Body of pancreas (tissue), 4 donors: ENCODE measurements at regions not wholly inside any gene's neighbourhood (a gene's known extent, or its start where the extent isn't known, plus 50 kb on each side); places are given as distances from the start of the nearest gene placed in this dataset.

ENCODE experiments used
- ATAC-seq: fragments of 150-250 bp; one replicate; pipeline ENCODE4 v1.9.1; 2016
- DNase-seq, 4 donors: peaks; one replicate each; pipeline ENCODE4 v3.0.0-alpha.2; 2019
- H3K27ac ChIP-seq, 4 donors: fragments of 200-600 bp; sonication (generic); 1 replicate in 3 of 4; 2 replicates in 1 of 4; pipeline versions ENCODE4 v1.5.1 to v1.6.1; 2016 to 2019; ENCODE audit warnings: mild to moderate bottlenecking in 1 of 4, mixed read lengths in 1 of 4, moderate library complexity in 1 of 4
- H3K27me3 ChIP-seq, 2 donors: fragments of 200-600 bp; sonication (generic); one replicate each; pipeline ENCODE4 v1.6.0; 2016; ENCODE audit warnings: mild to moderate bottlenecking in 1 of 2
- H3K36me3 ChIP-seq, 2 donors: fragments of 200-600 bp; sonication (generic); replicated peaks in 1 of 2; 2 replicates each; pipeline ENCODE4 v1.5.1; 2016; ENCODE audit warnings: low read depth in 2 of 2; ENCODE audit not compliant: insufficient read depth in 1 of 2
- H3K4me1 ChIP-seq: fragments of 200-600 bp; sonication (generic); one replicate; pipeline ENCODE4 v1.6.0; 2016
- H3K4me3 ChIP-seq, 2 donors: fragments of 200-600 bp; sonication (generic); 1 replicate in 1 of 2; 2 replicates in 1 of 2; pipeline ENCODE4 v1.5.1; 2016 to 2019
- H3K9me3 ChIP-seq, 3 donors: fragments of 200-600 bp; sonication (generic); 1 replicate in 2 of 3; 2 replicates in 1 of 3; pipeline ENCODE4 v1.5.1; 2016
- CTCF ChIP-seq, 7 experiments: fragments of 450-650 bp in 4 of 7; fragments of 200-600 bp in 3 of 7; sonication (generic) in 3 of 7; IDR thresholded peaks; one replicate each; pipeline ENCODE4 v1.5.1; 2016 to 2019; ENCODE audit warnings: antibody characterized with exemption in 7 of 7
- POLR2A ChIP-seq, 3 donors: fragments of 450-650 bp; IDR thresholded peaks; one replicate each; pipeline ENCODE4 v1.6.1; 2016; ENCODE audit warnings: antibody characterized with exemption in 3 of 3, mild to moderate bottlenecking in 2 of 3
- WGBS, 2 donors: methylation state at CpG; one replicate each; pipeline ENCODE4 v1.1.5; 2017; 5-methylcytosine and 5-hydroxymethylcytosine counted together
- intact Hi-C: fragments of 100-400 bp; cut with DNase I; formaldehyde crosslinking; loops from one replicate; pipeline ENCODE4 v1.15.1; 2023

GRCh38 chr3:87161851-87162250, 65.3 kb upstream of the CHMP2B start:
- ATAC-seq = no peak
- no peak overlapping the region for H3K4me3 ChIP-seq
- TF ChIP-seq CTCF (IDR thresholded peaks at IDR 0.05) = no peak
- no peak for TF ChIP-seq POLR2A (IDR thresholded peaks at IDR 0.05)
- H3K9me3 ChIP-seq = no peaks in the 10 kb centered on the region
- DNase-seq = no peak
- no peaks in the 10 kb centered on the region for H3K27me3 ChIP-seq
- intact Hi-C loops = loop anchor here (10.0 kb wide), 1 partner anchor 387 kb away; no protein-coding TSS in a partner anchor
- H3K4me1 ChIP-seq = no peaks in the 10 kb centered on the region
- no peaks in the 10 kb centered on the region for H3K36me3 ChIP-seq
- no peak overlapping the region for H3K27ac ChIP-seq
- 14 to 28% methylated on average over 3 of the region's 3 CpGs for WGBS, 2 donors

GRCh38 chr3:87161417-87161816, 65.7 kb upstream of the CHMP2B start:
- ATAC-seq (no peak), DNase-seq (no peak)
- TF ChIP-seq CTCF (IDR thresholded peaks at IDR 0.05) (no peak), POLR2A (IDR thresholded peaks at IDR 0.05) (no peak)
- no peak overlapping the region for H3K4me3 ChIP-seq
- 20 to 22% methylated on average over 1 of the region's 1 CpG for WGBS, 2 donors
- intact Hi-C loops = loop anchor here (10.0 kb wide), 1 partner anchor 387 kb away; no protein-coding TSS in a partner anchor
- no peaks in the 10 kb centered on the region for H3K27me3 ChIP-seq
- no peaks in the 10 kb centered on the region for H3K9me3 ChIP-seq
- no peaks in the 10 kb centered on the region for H3K36me3 ChIP-seq
- no peaks in the 10 kb centered on the region for H3K4me1 ChIP-seq
- H3K27ac ChIP-seq = no peak overlapping the region

GRCh38 chr3:87161013-87161412, 66.1 kb upstream of the CHMP2B start:
- no peak for ATAC-seq
- Histone ChIP-seq H3K36me3 (no peaks in the 10 kb centered on the region), H3K27me3 (no peaks in the 10 kb centered on the region), H3K27ac (no peak overlapping the region), H3K4me3 (no peak overlapping the region), H3K4me1 (no peaks in the 10 kb centered on the region), H3K9me3 (no peaks in the 10 kb centered on the region)
- DNase-seq = no peak
- TF ChIP-seq CTCF (IDR thresholded peaks at IDR 0.05) (no peak), POLR2A (IDR thresholded peaks at IDR 0.05) (no peak)
- intact Hi-C loops = loop anchor here (10.0 kb wide), 1 partner anchor 386 kb away; no protein-coding TSS in a partner anchor
- 61 to 79% methylated on average over 3 of the region's 3 CpGs for WGBS, 2 donors

GRCh38 chr3:87158823-87159222, 68.3 kb upstream of the CHMP2B start:
- Histone ChIP-seq H3K27me3 (no peaks in the 10 kb centered on the region), H3K9me3 (no peaks in the 10 kb centered on the region), H3K4me3 (no peak overlapping the region), H3K4me1 (no peaks in the 10 kb centered on the region), H3K27ac (no peak overlapping the region), H3K36me3 (no peaks in the 10 kb centered on the region)
- no peak for DNase-seq
- ATAC-seq = no peak
- intact Hi-C loops = no loop called here
- WGBS, 2 donors = 42 to 58% methylated on average over 1 of the region's 1 CpG
- TF ChIP-seq POLR2A (IDR thresholded peaks at IDR 0.05) (no peak), CTCF (IDR thresholded peaks at IDR 0.05) (no peak)

- no peaks in the 10 kb centered on the region for H3K9me3 ChIP-seq
- TF ChIP-seq CTCF (IDR thresholded peaks at IDR 0.05) (no peak), POLR2A (IDR thresholded peaks at IDR 0.05) (no peak)
- no peaks in the 10 kb centered on the region for H3K4me1 ChIP-seq
- no peak for ATAC-seq
- H3K36me3 ChIP-seq = no peaks in the 10 kb centered on the region
- H3K27me3 ChIP-seq = no peaks in the 10 kb centered on the region
- WGBS, 2 donors = 29 to 38% methylated on average over 3 of the region's 3 CpGs
- no peak overlapping the region for H3K4me3 ChIP-seq
- no peak for DNase-seq
- H3K27ac ChIP-seq = no peak overlapping the region
- intact Hi-C loops = no loop called here
These were observed 79.1 kb upstream of the CHMP2B start for GRCh38 chr3:87148020-87148419.
